SK-N-SH (cell line): ENCODE measurements at regions not wholly inside any gene's neighbourhood (a gene's known extent, or its start where the extent isn't known, plus 50 kb on each side); places are given as distances from the start of the nearest gene placed in this dataset.
A peak's percentile ranks its signal among the peaks of the same experiment; 100 is the strongest.

Experiments used
- CTCF ChIA-PET: fragments of 300-600, 350-600 bp; formaldehyde crosslinking; extraction: SDS; loops from one replicate; lab custom pipeline; 2021; lab: Yijun Ruan, JAX
- POLR2A ChIA-PET: fragments of 350-600 bp; sonication (Branson Sonifier 250); formaldehyde crosslinking; extraction: SDS; loops from one replicate; lab custom pipeline; 2020; ENCODE audit warnings: antibody characterized with exemption, inconsistent platforms; lab: Yijun Ruan, JAX
- DNase-seq: peaks from one replicate; pipeline ENCODE4 v3.0.0; 2012
- H2AFZ ChIP-seq: fragments of 200-600 bp; sonication (generic); 2 replicates; pipeline ENCODE4 v1.8.1; 2016; ENCODE audit warnings: antibody characterized with exemption, mild to moderate bottlenecking, low read depth
- H3F3A ChIP-seq: fragments of 200-600 bp; sonication (generic); replicated peaks from 2 replicates; pipeline ENCODE3; 2016; ENCODE audit warnings: antibody characterized with exemption, mild to moderate bottlenecking; ENCODE audit not compliant: insufficient read depth
- H3K27ac ChIP-seq, 2 experiments: fragments of 200-500 bp in 1 of 2; fragments of 200-600 bp in 1 of 2; sonication (Bioruptor generic) in 1 of 2; sonication (generic), shearing (Covaris generic) in 1 of 2; 2 replicates each; pipeline versions ENCODE4 v1.5.1 to v1.6.1; 2014 to 2016; ENCODE audit warnings: low read depth in 2 of 2, inconsistent platforms in 1 of 2, low read length in 1 of 2, mild to moderate bottlenecking in 1 of 2, mixed read lengths in 1 of 2
- H3K27me3 ChIP-seq: fragments of 200-600 bp; sonication (generic), shearing (Covaris generic); 2 replicates; pipeline ENCODE4 v1.6.1; 2016; ENCODE audit warnings: mixed run types; ENCODE audit not compliant: insufficient read depth
- H3K36me3 ChIP-seq, 2 experiments: fragments of 200-500 bp in 1 of 2; fragments of 200-600 bp in 1 of 2; sonication (Bioruptor generic) in 1 of 2; sonication (generic) in 1 of 2; replicated peaks in 1 of 2; 2 replicates each; pipeline versions ENCODE3 to v1.5.1; 2014 to 2016; ENCODE audit warnings: low read length in 1 of 2, mild to moderate bottlenecking in 1 of 2; ENCODE audit not compliant: insufficient read depth in 2 of 2, control insufficient read depth in 1 of 2
- H3K4me1 ChIP-seq, 2 experiments: fragments of 200-500 bp in 1 of 2; fragments of 200-600 bp in 1 of 2; sonication (Bioruptor generic) in 1 of 2; sonication (generic), shearing (Covaris generic) in 1 of 2; 2 replicates each; pipeline versions ENCODE4 v1.5.1 to v1.6.1; 2014 to 2016; ENCODE audit warnings: low read depth in 1 of 2, low read length in 1 of 2, mixed run types in 1 of 2; ENCODE audit not compliant: insufficient read depth in 2 of 2, control insufficient read depth in 1 of 2
- H3K4me2 ChIP-seq: fragments of 200-600 bp; sonication (generic), shearing (Covaris generic); 2 replicates; pipeline ENCODE4 v1.6.1; 2017; ENCODE audit warnings: mixed run types
- H3K4me3 ChIP-seq, 2 experiments: fragments of 200-500 bp in 1 of 2; fragments of 200-600 bp in 1 of 2; sonication (Bioruptor generic) in 1 of 2; sonication (generic), shearing (Covaris generic) in 1 of 2; 2 replicates each; pipeline versions ENCODE4 v1.5.1 to v1.8.1; 2014 to 2016; ENCODE audit warnings: low read depth in 2 of 2, inconsistent platforms in 1 of 2, low read length in 1 of 2, mild to moderate bottlenecking in 1 of 2, mixed read lengths in 1 of 2, moderate library complexity in 1 of 2
- H3K79me2 ChIP-seq: fragments of 200-600 bp; sonication (generic); 2 replicates; pipeline ENCODE4 v1.8.1; 2017; ENCODE audit warnings: mild to moderate bottlenecking; ENCODE audit not compliant: insufficient read depth
- H3K9ac ChIP-seq: fragments of 200-600 bp; sonication (generic); 2 replicates; pipeline ENCODE4 v1.6.1; 2017; ENCODE audit warnings: mixed run types
- H3K9me2 ChIP-seq: fragments of 200-600 bp; sonication (generic); 2 replicates; pipeline ENCODE4 v1.6.1; 2017; ENCODE audit warnings: mixed run types
- H3K9me3 ChIP-seq: fragments of 200-600 bp; sonication (generic); 2 replicates; pipeline ENCODE4 v1.6.1; 2017; ENCODE audit warnings: mixed run types, mild to moderate bottlenecking, moderate library complexity
- H4K20me1 ChIP-seq: fragments of 200-600 bp; sonication (generic); 2 replicates; pipeline ENCODE4 v1.6.1; 2017; ENCODE audit warnings: mild to moderate bottlenecking, mixed run types; ENCODE audit not compliant: insufficient read depth
- EZH2phosphoT487 ChIP-seq: fragments of 200-600 bp; sonication (generic); IDR thresholded peaks from 2 replicates; pipeline ENCODE4 v1.6.1; 2017; ENCODE audit warnings: low read depth, mixed run types, mild to moderate bottlenecking, antibody characterized with exemption, moderate library complexity, borderline replicate concordance
- FOXJ3 ChIP-seq: sonication (generic); formaldehyde crosslinking; IDR thresholded peaks from 2 replicates; pipeline ENCODE4 v1.5.1; 2020; ENCODE audit warnings: mild to moderate bottlenecking, missing genetic modification reagents
- NFIC ChIP-seq: IDR thresholded peaks from 2 replicates; pipeline ENCODE4 v1.4.0; 2012; ENCODE audit warnings: borderline replicate concordance
- RAD21 ChIP-seq: IDR thresholded peaks from 2 replicates; pipeline ENCODE4 v1.6.1; 2012; ENCODE audit warnings: mild to moderate bottlenecking, low read length
- RCOR1 ChIP-seq: fragments of 150-350 bp; IDR thresholded peaks from 2 replicates; pipeline ENCODE4 v1.6.1; 2017; ENCODE audit warnings: antibody characterized with exemption, low read length
- SIN3A ChIP-seq: IDR thresholded peaks from 2 replicates; pipeline ENCODE4 v1.6.1; 2012; ENCODE audit warnings: low read depth, mild to moderate bottlenecking, low read length, moderate library complexity, borderline replicate concordance
- SMC3 ChIP-seq: IDR thresholded peaks from 2 replicates; pipeline ENCODE4 v1.6.1; 2012; ENCODE audit warnings: low read depth, low read length, improper control_type of control experiment
- TAF1 ChIP-seq: IDR thresholded peaks from 2 replicates; pipeline ENCODE4 v1.6.1; 2012; ENCODE audit warnings: low read depth, mild to moderate bottlenecking, low read length, moderate library complexity, borderline replicate concordance
- TCF12 ChIP-seq: IDR thresholded peaks from 2 replicates; pipeline ENCODE4 v1.4.0; 2012
- TEAD4 ChIP-seq: IDR thresholded peaks from 2 replicates; pipeline ENCODE4 v1.4.0; 2012; ENCODE audit warnings: mild to moderate bottlenecking, borderline replicate concordance; ENCODE audit not compliant: insufficient read depth
- WGBS: methylation state at CpG from one replicate; pipeline ENCODE4 v1.1.6; 2017; ENCODE audit warnings: low lambda C conversion rate; 5-methylcytosine and 5-hydroxymethylcytosine counted together
- TF ChIP-seq, protein P1 (sequence below): fragments of 200-600 bp; sonication (generic); IDR thresholded peaks from 2 replicates; pipeline ENCODE4 v1.6.1; 2017; ENCODE audit warnings: antibody characterized with exemption, mild to moderate bottlenecking, moderate library complexity
- TF ChIP-seq, protein P2 (sequence below): IDR thresholded peaks from 2 replicates; pipeline ENCODE4 v1.4.0; 2012; ENCODE audit warnings: low read depth
- TF ChIP-seq, protein P3 (sequence below): IDR thresholded peaks from 2 replicates; pipeline ENCODE4 v1.6.1; 2012; ENCODE audit warnings: mild to moderate bottlenecking, low read depth, low read length, moderate library complexity
- TF ChIP-seq, protein P4 (sequence below): IDR thresholded peaks from 2 replicates; pipeline ENCODE4 v1.4.0; 2012; ENCODE audit warnings: low read depth, borderline replicate concordance

DNA sequence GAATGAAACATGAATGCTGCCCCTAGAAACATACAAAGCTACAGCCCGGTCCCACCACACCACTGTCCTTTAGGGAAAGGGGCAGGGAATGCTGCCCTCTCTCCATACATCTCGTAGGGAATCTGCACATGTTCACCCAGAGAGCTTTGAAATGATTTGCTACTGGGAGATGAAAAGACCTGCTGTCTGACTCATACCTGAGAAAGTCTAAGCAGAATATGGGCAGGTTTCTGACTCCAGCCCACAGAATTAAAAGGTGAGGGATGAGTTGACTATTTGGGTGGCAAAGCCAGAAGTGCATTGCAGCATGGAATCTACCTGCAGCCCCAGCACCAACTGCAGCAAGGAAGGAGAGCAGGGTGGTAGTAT lies 297.9 kb downstream of the TLE1 start:
- H3K9me3 ChIP-seq: no peaks in the 10 kb centered on the region
- peaks cover 5% of the 10 kb centered on the region for H3F3A ChIP-seq
- no peak overlapping the region for H3K9ac ChIP-seq
- TF ChIP-seq SMC3: no peak
- TF ChIP-seq NFIC: no peak
- no peak for TF ChIP-seq FOXJ3 (CRISPR knock-in tag)
- TF ChIP-seq, protein P1, sequence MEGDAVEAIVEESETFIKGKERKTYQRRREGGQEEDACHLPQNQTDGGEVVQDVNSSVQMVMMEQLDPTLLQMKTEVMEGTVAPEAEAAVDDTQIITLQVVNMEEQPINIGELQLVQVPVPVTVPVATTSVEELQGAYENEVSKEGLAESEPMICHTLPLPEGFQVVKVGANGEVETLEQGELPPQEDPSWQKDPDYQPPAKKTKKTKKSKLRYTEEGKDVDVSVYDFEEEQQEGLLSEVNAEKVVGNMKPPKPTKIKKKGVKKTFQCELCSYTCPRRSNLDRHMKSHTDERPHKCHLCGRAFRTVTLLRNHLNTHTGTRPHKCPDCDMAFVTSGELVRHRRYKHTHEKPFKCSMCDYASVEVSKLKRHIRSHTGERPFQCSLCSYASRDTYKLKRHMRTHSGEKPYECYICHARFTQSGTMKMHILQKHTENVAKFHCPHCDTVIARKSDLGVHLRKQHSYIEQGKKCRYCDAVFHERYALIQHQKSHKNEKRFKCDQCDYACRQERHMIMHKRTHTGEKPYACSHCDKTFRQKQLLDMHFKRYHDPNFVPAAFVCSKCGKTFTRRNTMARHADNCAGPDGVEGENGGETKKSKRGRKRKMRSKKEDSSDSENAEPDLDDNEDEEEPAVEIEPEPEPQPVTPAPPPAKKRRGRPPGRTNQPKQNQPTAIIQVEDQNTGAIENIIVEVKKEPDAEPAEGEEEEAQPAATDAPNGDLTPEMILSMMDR: no peak
- no peak for TF ChIP-seq TAF1
- TF ChIP-seq, all 33 proteins: peak for 0
- H3K9me2 ChIP-seq: no peaks in the 10 kb centered on the region
- WGBS: 75% methylated on average over 2 of the region's 2 CpGs
- CTCF ChIA-PET: interaction anchor here (0.6 to 2.6 kb wide), 2 partner anchors 15 to 556 kb away, joined by 3 to 9 read pairs; no protein-coding TSS in a partner anchor
- H3K27me3 ChIP-seq: no peaks in the 10 kb centered on the region
- no peaks in the 10 kb centered on the region for H3K79me2 ChIP-seq
- POLR2A ChIA-PET: no interaction called here
- H3K4me1 ChIP-seq: peaks cover 5 to 6% of the 10 kb centered on the region in 2 experiments; a peak in 2 of 4 replicates
- H2AFZ ChIP-seq: no peak overlapping the region
- no peak overlapping the region for H3K4me2 ChIP-seq
- no peak for DNase-seq
- no peaks in the 10 kb centered on the region for H4K20me1 ChIP-seq
- H3K36me3 ChIP-seq: no peaks in the 10 kb centered on the region
- H3K27ac ChIP-seq: no peak overlapping the region
- no peak overlapping the region for H3K4me3 ChIP-seq

DNA sequence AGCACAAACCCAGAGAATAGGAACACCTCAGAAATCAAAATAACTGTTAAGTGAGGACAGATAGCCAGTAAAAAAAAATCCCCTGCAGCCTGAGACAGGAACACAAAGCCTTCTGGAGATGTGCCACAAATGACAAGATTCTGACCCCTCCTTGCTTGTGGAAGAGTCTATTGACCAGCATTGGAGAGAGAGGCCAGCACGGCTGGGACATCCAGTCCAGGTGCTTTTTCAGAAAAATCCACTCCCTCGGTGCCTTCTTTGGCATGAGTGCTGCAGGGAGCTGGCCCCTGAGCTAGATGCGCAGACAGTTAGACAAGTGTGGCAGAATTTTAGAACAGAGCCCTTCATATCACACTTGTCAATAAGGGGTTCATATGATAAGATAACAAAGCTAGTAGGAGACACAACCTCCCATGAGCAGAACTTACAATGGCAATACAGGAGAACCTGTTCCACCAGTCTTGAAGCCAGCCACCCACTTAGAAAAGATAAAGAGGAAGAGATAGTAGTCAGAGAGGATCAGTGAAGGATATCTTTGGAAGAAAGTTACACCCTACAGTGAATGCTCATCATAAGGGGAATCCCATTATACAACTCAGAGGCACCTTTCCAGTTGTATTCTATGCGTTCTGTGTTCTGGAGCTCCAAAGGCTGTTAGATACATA lies 298.4 kb downstream of the TLE1 start:
- no peaks in the 10 kb centered on the region for H4K20me1 ChIP-seq
- DNase-seq: no peak
- H3K9ac ChIP-seq: no peak overlapping the region
- H3K79me2 ChIP-seq: no peaks in the 10 kb centered on the region
- no peaks in the 10 kb centered on the region for H3K27me3 ChIP-seq
- WGBS: 96% methylated on average over 4 of the region's 4 CpGs
- no peaks in the 10 kb centered on the region for H3K9me3 ChIP-seq
- TF ChIP-seq, protein P2, sequence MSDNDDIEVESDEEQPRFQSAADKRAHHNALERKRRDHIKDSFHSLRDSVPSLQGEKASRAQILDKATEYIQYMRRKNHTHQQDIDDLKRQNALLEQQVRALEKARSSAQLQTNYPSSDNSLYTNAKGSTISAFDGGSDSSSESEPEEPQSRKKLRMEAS: no peak
- TF ChIP-seq EZH2phosphoT487 (no peak), TCF12 (no peak), TAF1 (no peak), SIN3A (no peak), RCOR1 (no peak), SMC3 (no peak), TEAD4 (no peak), RAD21 (no peak)
- TF ChIP-seq, protein P3, sequence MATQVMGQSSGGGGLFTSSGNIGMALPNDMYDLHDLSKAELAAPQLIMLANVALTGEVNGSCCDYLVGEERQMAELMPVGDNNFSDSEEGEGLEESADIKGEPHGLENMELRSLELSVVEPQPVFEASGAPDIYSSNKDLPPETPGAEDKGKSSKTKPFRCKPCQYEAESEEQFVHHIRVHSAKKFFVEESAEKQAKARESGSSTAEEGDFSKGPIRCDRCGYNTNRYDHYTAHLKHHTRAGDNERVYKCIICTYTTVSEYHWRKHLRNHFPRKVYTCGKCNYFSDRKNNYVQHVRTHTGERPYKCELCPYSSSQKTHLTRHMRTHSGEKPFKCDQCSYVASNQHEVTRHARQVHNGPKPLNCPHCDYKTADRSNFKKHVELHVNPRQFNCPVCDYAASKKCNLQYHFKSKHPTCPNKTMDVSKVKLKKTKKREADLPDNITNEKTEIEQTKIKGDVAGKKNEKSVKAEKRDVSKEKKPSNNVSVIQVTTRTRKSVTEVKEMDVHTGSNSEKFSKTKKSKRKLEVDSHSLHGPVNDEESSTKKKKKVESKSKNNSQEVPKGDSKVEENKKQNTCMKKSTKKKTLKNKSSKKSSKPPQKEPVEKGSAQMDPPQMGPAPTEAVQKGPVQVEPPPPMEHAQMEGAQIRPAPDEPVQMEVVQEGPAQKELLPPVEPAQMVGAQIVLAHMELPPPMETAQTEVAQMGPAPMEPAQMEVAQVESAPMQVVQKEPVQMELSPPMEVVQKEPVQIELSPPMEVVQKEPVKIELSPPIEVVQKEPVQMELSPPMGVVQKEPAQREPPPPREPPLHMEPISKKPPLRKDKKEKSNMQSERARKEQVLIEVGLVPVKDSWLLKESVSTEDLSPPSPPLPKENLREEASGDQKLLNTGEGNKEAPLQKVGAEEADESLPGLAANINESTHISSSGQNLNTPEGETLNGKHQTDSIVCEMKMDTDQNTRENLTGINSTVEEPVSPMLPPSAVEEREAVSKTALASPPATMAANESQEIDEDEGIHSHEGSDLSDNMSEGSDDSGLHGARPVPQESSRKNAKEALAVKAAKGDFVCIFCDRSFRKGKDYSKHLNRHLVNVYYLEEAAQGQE: no peak
- TF ChIP-seq, protein P4, sequence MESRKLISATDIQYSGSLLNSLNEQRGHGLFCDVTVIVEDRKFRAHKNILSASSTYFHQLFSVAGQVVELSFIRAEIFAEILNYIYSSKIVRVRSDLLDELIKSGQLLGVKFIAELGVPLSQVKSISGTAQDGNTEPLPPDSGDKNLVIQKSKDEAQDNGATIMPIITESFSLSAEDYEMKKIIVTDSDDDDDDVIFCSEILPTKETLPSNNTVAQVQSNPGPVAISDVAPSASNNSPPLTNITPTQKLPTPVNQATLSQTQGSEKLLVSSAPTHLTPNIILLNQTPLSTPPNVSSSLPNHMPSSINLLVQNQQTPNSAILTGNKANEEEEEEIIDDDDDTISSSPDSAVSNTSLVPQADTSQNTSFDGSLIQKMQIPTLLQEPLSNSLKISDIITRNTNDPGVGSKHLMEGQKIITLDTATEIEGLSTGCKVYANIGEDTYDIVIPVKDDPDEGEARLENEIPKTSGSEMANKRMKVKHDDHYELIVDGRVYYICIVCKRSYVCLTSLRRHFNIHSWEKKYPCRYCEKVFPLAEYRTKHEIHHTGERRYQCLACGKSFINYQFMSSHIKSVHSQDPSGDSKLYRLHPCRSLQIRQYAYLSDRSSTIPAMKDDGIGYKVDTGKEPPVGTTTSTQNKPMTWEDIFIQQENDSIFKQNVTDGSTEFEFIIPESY: no peak
- H3K9me2 ChIP-seq: no peaks in the 10 kb centered on the region
- H3K4me1 ChIP-seq: peaks cover 5 to 6% of the 10 kb centered on the region in 2 experiments; a peak in 2 of 4 replicates
- no peak overlapping the region for H3K4me3 ChIP-seq
- ChIA-PET CTCF (interaction anchor here (2.6 kb wide), 1 partner anchor 14 kb away, joined by 9 read pairs; no protein-coding TSS in a partner anchor), POLR2A (no interaction called here)
- H3F3A ChIP-seq: peaks cover 5% of the 10 kb centered on the region
- no peak overlapping the region for H3K4me2 ChIP-seq
- H3K36me3 ChIP-seq: no peaks in the 10 kb centered on the region
- peak overlapping the region in 1 of 2 experiments; percentile 33; a peak in 1 of 4 replicates for H3K27ac ChIP-seq
- H2AFZ ChIP-seq: no peak overlapping the region
